HL-60 (cell line): ENCODE measurements at regions not wholly inside any gene's neighbourhood (a gene's known extent, or its start where the extent isn't known, plus 50 kb on each side); places are given as distances from the start of the nearest gene placed in this dataset.

ENCODE experiments used
- CTCF ChIP-seq: IDR thresholded peaks from one replicate; pipeline ENCODE4 v1.5.1; 2011; ENCODE audit warnings: low read length, control low read depth, inconsistent platforms; ENCODE audit not compliant: insufficient read depth
- GABPA ChIP-seq: IDR thresholded peaks from 2 replicates; pipeline ENCODE4 v1.6.1; 2012; ENCODE audit warnings: low read depth
- POLR2AphosphoS5 ChIP-seq: IDR thresholded peaks from 2 replicates; pipeline ENCODE4 v1.6.1; 2012; ENCODE audit warnings: low read depth
- REST ChIP-seq: IDR thresholded peaks from 2 replicates; pipeline ENCODE4 v1.6.1; 2012; ENCODE audit warnings: low read depth; ENCODE audit not compliant: insufficient replicate concordance
- SPI1 ChIP-seq: IDR thresholded peaks from 2 replicates; pipeline ENCODE4 v1.6.1; 2012; ENCODE audit warnings: low read depth, mild to moderate bottlenecking, borderline replicate concordance

GRCh38 chr10:129400426-129400825 is 66.6 kb upstream of the MGMT start:
- TF ChIP-seq POLR2AphosphoS5 (no peak), CTCF (no peak), REST (no peak), GABPA (no peak), SPI1 (no peak)
